GM12892 (cell line): ENCODE measurements at regions not wholly inside any gene's neighbourhood (a gene's known extent, or its start where the extent isn't known, plus 50 kb on each side); places are given as distances from the start of the nearest gene placed in this dataset.

Experiments used
- POLR2A ChIP-seq: IDR thresholded peaks from 2 replicates; pipeline ENCODE4 v1.6.1; 2011; ENCODE audit warnings: low read depth, low read length, control low read depth
- POLR2AphosphoS5 ChIP-seq: IDR thresholded peaks from 2 replicates; pipeline ENCODE4 v1.6.1; 2011; ENCODE audit warnings: low read depth, low read length, control low read depth

DNA sequence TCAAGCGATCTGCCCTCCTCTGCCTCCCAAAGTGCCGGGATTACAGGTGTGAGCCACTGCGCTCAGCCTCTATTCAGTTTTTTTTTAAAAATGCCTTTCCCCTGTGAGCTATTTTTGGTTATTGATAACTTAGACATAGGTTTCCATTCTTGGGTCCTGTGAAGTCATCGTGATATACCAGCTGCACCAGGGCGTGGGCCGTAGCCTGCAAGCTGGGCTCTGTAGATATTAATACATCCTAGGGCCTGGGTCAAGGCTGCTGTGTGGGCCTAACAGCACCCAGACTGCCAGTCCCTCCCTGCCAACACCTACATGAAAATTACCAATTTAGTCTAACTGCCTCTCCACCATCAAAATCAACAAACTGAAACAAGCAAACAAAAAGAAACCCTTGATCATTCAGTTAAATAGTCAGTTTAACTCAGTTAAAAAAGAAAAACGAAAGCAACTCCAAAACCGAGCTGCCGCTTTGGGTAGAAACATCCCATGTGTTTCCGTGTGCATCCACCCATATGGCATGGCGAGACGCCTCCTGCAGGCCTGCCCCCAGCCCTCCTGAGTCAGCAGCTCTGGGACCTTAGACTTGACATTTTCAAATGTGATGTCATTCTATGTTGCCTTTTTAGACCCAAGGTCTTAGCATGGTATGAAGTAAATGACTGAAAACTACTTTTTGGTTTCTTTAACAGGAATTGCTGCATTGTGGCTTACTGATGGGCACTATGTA is 330.2 kb downstream of the GLRX3 start:
- TF ChIP-seq POLR2A (no peak), POLR2AphosphoS5 (no peak)
